MG63 (cell line): ENCODE measurements at regions not wholly inside any gene's neighbourhood (a gene's known extent, or its start where the extent isn't known, plus 50 kb on each side); places are given as distances from the start of the nearest gene placed in this dataset.
A peak's percentile ranks its signal among the peaks of the same experiment; 100 is the strongest.

Experiments
- DNase-seq: peaks from one replicate; pipeline ENCODE4 v3.0.0-alpha.2; 2020
- H3K27me3 ChIP-seq: fragments of 250-450 bp; sonication (Bioruptor Pico); 2 replicates; pipeline ENCODE4 v1.5.1; 2020; ENCODE audit warnings: mild to moderate bottlenecking, moderate library complexity
- H3K36me3 ChIP-seq: fragments of 250-450 bp; sonication (Bioruptor Pico); 2 replicates; pipeline ENCODE4 v1.5.1; 2020; ENCODE audit warnings: mild to moderate bottlenecking, moderate library complexity
- H3K4me3 ChIP-seq: fragments of 250-450 bp; sonication (Bioruptor Pico); 2 replicates; pipeline ENCODE4 v1.5.1; 2020; ENCODE audit warnings: mild to moderate bottlenecking, moderate library complexity
- H3K9me3 ChIP-seq: fragments of 250-450 bp; sonication (Bioruptor Pico); 2 replicates; pipeline ENCODE4 v1.5.1; 2020; ENCODE audit warnings: mild to moderate bottlenecking, moderate library complexity

GRCh38 chr16:63298993-63299392 is 1262.8 kb upstream of the CDH8 start:
- Histone ChIP-seq H3K27me3 (no peaks in the 10 kb centered on the region), H3K9me3 (no peaks in the 10 kb centered on the region), H3K4me3 (no peak overlapping the region), H3K36me3 (no peaks in the 10 kb centered on the region)
- DNase-seq = no peak

- no peak for DNase-seq
- H3K4me3 ChIP-seq = no peak overlapping the region
- no peaks in the 10 kb centered on the region for H3K36me3 ChIP-seq
- H3K27me3 ChIP-seq = no peaks in the 10 kb centered on the region
- H3K9me3 ChIP-seq = no peaks in the 10 kb centered on the region
These were observed 1255.8 kb upstream of the CDH8 start for GRCh38 chr16:63292036-63292435.

- Histone ChIP-seq H3K4me3 (no peak overlapping the region), H3K9me3 (no peaks in the 10 kb centered on the region), H3K36me3 (no peaks in the 10 kb centered on the region), H3K27me3 (no peaks in the 10 kb centered on the region)
- peak; percentile 12 for DNase-seq
These were observed 1253.7 kb upstream of the CDH8 start for GRCh38 chr16:63289834-63290460.

GRCh38 chr16:63287401-63287800 is 1251.2 kb upstream of the CDH8 start:
- H3K36me3 ChIP-seq = no peaks in the 10 kb centered on the region
- H3K9me3 ChIP-seq = no peaks in the 10 kb centered on the region
- no peak for DNase-seq
- H3K4me3 ChIP-seq = no peak overlapping the region
- no peaks in the 10 kb centered on the region for H3K27me3 ChIP-seq

- Histone ChIP-seq H3K4me3 (no peak overlapping the region), H3K36me3 (no peaks in the 10 kb centered on the region), H3K27me3 (no peaks in the 10 kb centered on the region), H3K9me3 (no peaks in the 10 kb centered on the region)
- no peak for DNase-seq
These were observed 1247.5 kb upstream of the CDH8 start for GRCh38 chr16:63283721-63284120.

GRCh38 chr16:63244631-63245030 is 1208.4 kb upstream of the CDH8 start:
- Histone ChIP-seq H3K9me3 (no peaks in the 10 kb centered on the region), H3K36me3 (no peaks in the 10 kb centered on the region), H3K4me3 (no peak overlapping the region), H3K27me3 (no peaks in the 10 kb centered on the region)
- peak; percentile 9 for DNase-seq

- no peaks in the 10 kb centered on the region for H3K27me3 ChIP-seq
- no peaks in the 10 kb centered on the region for H3K9me3 ChIP-seq
- DNase-seq = no peak
- H3K4me3 ChIP-seq = no peak overlapping the region
- no peaks in the 10 kb centered on the region for H3K36me3 ChIP-seq
These were observed 1205.3 kb upstream of the CDH8 start for GRCh38 chr16:63241497-63242028.

GRCh38 chr16:63239065-63239570 is 1202.9 kb upstream of the CDH8 start:
- Histone ChIP-seq H3K27me3 (no peaks in the 10 kb centered on the region), H3K9me3 (no peaks in the 10 kb centered on the region), H3K4me3 (no peak overlapping the region), H3K36me3 (no peaks in the 10 kb centered on the region)
- DNase-seq = no peak

- Histone ChIP-seq H3K36me3 (no peaks in the 10 kb centered on the region), H3K27me3 (no peaks in the 10 kb centered on the region), H3K9me3 (no peaks in the 10 kb centered on the region), H3K4me3 (no peak overlapping the region)
- no peak for DNase-seq
These were observed 1194.3 kb upstream of the CDH8 start for GRCh38 chr16:63230421-63231040.

- no peaks in the 10 kb centered on the region for H3K27me3 ChIP-seq
- no peak for DNase-seq
- no peaks in the 10 kb centered on the region for H3K36me3 ChIP-seq
- no peaks in the 10 kb centered on the region for H3K9me3 ChIP-seq
- no peak overlapping the region for H3K4me3 ChIP-seq
These were observed 1192.0 kb upstream of the CDH8 start for GRCh38 chr16:63228259-63228658.

GRCh38 chr16:63223851-63224250 is 1187.6 kb upstream of the CDH8 start:
- Histone ChIP-seq H3K36me3 (no peaks in the 10 kb centered on the region), H3K27me3 (no peaks in the 10 kb centered on the region), H3K9me3 (no peaks in the 10 kb centered on the region), H3K4me3 (no peak overlapping the region)
- no peak for DNase-seq

GRCh38 chr16:63216696-63217423 is 1180.6 kb upstream of the CDH8 start:
- no peaks in the 10 kb centered on the region for H3K9me3 ChIP-seq
- no peaks in the 10 kb centered on the region for H3K27me3 ChIP-seq
- no peaks in the 10 kb centered on the region for H3K36me3 ChIP-seq
- DNase-seq = no peak
- H3K4me3 ChIP-seq = no peak overlapping the region

GRCh38 chr16:63201851-63202250 is 1165.6 kb upstream of the CDH8 start:
- no peak overlapping the region for H3K4me3 ChIP-seq

GRCh38 chr16:63200940-63201339 is 1164.7 kb upstream of the CDH8 start:
- no peaks in the 10 kb centered on the region for H3K36me3 ChIP-seq
- no peaks in the 10 kb centered on the region for H3K27me3 ChIP-seq
- no peaks in the 10 kb centered on the region for H3K9me3 ChIP-seq
- no peak overlapping the region for H3K4me3 ChIP-seq
- no peak for DNase-seq

More at GRCh38 chr16:63201851-63202250, 1165.6 kb upstream of the CDH8 start:
- Histone ChIP-seq H3K36me3 (no peaks in the 10 kb centered on the region), H3K27me3 (no peaks in the 10 kb centered on the region), H3K9me3 (no peaks in the 10 kb centered on the region)
- no peak for DNase-seq

- H3K27me3 ChIP-seq = no peaks in the 10 kb centered on the region
- DNase-seq = no peak
- H3K4me3 ChIP-seq = no peak overlapping the region
- H3K36me3 ChIP-seq = no peaks in the 10 kb centered on the region
- no peaks in the 10 kb centered on the region for H3K9me3 ChIP-seq
These were observed 1159.1 kb upstream of the CDH8 start for GRCh38 chr16:63195336-63195735.

GRCh38 chr16:63192980-63193379 is 1156.7 kb upstream of the CDH8 start:
- H3K9me3 ChIP-seq = no peaks in the 10 kb centered on the region
- DNase-seq = peak; percentile 0
- H3K27me3 ChIP-seq = no peaks in the 10 kb centered on the region
- no peak overlapping the region for H3K4me3 ChIP-seq
- no peaks in the 10 kb centered on the region for H3K36me3 ChIP-seq

GRCh38 chr16:63188086-63188771 is 1152.0 kb upstream of the CDH8 start:
- no peak for DNase-seq
- H3K9me3 ChIP-seq = no peaks in the 10 kb centered on the region
- no peak overlapping the region for H3K4me3 ChIP-seq
- no peaks in the 10 kb centered on the region for H3K27me3 ChIP-seq
- no peaks in the 10 kb centered on the region for H3K36me3 ChIP-seq
